HG03342 (cell line): ENCODE measurements at regions not wholly inside any gene's neighbourhood (a gene's known extent, or its start where the extent isn't known, plus 50 kb on each side); places are given as distances from the start of the nearest gene placed in this dataset.

Experiments
- ATAC-seq: cut with Tn5 transposase; IDR thresholded peaks from one replicate; pipeline ENCODE4 v1.9.1; 2021; ENCODE audit warnings: mild to moderate bottlenecking, moderate library complexity; ENCODE audit not compliant: unreplicated experiment

- ATAC-seq: no peak
Measured at GRCh38 chr13:63041640-63042414, 1626.2 kb upstream of the PCDH20 start.

DNA sequence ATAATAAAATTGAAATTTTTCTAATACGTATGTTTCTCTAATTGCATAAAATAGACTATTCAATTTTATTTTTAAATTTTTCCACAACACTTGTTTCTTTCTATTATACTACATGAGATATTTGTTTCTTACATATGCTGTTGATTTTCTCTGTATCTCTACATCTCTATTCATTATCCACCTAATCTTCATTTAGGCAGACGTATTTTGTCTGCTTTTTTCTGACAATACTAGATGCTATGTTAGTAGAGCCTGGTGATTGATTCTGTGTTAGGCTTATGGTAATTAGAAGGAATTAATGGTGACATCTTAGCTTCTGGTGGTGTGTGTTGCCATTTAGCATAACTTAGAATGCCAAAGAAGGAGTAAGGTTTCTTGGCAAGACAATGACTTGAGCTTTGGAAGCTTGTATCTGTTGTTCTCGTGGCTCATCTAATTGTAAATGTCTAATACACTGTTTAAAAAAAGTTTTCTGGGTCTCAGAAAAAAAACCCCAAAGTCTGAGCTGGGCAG lies 1610.7 kb upstream of the PCDH20 start:
- no peak for ATAC-seq

- no peak for ATAC-seq
Measured at GRCh38 chr13:63025741-63026140, 1610.1 kb upstream of the PCDH20 start.

DNA sequence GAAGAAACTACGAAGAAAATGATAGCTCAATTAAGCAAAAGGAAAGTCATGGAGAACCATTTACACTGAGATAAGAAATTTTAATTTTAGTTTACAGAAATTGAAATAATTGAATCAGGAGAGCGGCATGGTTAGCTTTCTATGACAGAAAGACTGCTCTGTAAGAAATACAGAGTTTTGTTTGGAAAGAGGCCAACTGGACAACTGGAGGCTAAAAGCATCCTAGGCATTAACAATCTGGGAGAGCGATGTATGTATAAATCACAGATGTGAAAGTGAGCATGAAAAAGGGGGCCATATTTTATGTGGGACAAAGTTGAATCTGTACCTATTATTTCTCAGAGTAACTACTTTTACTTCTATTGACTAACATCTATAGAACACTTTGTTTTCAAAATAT lies 1608.8 kb upstream of the PCDH20 start:
- no peak for ATAC-seq

GRCh38 chr13:63011996-63012395 lies 1596.3 kb upstream of the PCDH20 start:
- ATAC-seq: no peak

GRCh38 chr13:63010072-63010658 lies 1594.5 kb upstream of the PCDH20 start:
- no peak for ATAC-seq

DNA sequence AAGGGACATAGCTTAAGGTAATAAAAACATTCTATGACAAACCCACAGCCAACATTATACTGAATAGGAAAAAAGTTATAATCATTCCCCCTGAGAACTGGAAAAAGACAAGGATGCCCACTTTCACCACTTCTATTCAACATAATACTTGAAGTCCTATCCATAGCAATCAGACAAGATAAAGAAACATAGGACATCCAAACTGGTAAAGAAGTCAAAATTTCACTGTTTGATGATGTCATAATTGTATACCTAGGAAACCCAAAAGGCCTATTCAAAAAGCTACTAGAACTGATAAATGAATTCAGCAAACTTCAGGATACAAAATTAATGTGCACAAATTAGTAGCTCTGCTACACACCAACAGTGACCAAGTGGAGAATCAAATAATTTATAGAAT lies 1590.0 kb upstream of the PCDH20 start:
- no peak for ATAC-seq

DNA sequence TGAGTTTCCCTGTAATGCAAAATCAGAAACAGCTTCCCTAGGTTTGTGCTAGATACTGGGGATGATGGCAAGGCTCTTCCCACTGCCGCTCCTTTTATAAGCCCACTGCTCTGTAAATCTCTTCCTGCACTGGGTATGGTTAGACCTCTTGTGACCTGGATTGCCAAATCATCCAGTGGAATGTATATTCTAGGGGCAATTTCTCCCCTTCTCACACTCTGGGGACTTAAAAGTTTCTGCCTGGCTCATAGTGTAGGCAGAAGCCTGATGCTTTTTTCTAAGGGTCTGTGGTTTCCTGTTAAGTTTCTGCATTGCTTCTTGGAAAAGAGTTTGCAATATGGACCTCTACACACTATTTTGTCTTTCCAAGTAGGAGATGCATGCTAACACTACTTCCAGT lies 1582.0 kb upstream of the PCDH20 start:
- ATAC-seq: no peak

GRCh38 chr13:62997038-62997599 lies 1581.5 kb upstream of the PCDH20 start:
- no peak for ATAC-seq

DNA sequence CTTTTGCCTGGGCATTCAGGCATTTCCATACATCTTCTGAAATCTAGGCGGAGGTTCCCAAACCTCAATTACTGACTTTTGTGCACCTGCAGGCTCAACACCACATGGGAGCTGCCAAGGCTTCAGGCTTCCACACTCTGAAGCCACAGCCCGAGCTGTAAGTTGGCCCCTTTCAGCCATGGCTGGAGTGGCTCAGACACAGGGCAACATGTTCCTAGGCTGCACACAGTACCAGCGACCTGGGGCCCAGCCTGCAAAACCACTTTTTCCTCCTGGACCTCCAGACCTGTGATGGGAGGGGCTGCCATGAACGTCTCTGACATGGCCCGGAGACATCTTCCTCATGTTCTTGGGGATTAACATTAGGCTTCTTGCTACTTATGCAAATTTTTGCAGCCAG lies 1558.2 kb upstream of the PCDH20 start:
- ATAC-seq: no peak

- ATAC-seq: no peak
Measured at GRCh38 chr13:62964522-62964921, 1548.9 kb upstream of the PCDH20 start.

- no peak for ATAC-seq
Measured at GRCh38 chr13:62960723-62961122, 1545.1 kb upstream of the PCDH20 start.

DNA sequence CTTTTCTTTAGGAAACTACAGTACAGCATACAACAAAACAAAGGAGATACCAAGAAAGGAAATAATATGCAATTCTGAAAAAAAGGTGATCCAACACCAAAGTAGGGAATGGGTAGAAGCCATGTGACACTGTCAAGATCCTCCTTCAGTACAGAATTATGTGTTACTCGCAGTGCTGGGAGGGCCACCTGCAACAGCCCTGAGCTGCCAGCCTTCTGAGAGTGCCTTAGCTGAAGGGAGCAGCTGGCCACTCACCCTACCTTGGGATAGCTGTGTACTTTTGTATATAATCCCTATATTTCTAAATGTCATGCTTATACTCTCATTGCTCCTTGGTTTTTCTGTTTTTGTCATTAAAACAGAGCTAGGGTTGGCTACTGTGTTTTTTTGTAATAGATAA lies 1518.2 kb upstream of the PCDH20 start:
- no peak for ATAC-seq

DNA sequence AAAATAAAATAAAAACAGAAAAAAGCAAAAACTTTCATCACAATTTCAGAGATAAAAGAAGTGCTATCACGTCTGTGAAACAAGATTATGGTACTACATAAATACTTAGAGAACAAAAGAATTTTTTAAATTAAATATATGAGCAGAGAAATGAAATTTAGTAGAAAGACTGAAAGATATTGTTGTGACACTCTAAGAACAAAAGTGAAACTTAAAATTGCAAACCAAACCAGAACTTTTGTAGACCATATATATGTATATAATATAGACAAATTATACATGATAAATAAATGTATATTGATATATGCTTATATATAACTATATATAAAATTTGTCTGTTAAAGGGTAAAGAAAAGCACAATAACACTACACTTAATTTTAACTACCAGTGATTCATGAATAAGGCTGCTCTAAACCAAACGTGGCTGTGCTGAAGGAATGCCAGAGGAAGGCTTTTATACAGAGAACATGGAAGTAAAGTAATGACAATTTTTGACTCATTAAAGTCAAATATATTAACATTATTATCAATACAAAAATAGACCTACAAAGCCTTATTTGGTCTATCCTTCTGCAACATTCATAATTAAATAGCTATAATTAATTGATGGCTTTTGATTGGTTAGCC lies 1516.7 kb upstream of the PCDH20 start:
- ATAC-seq: no peak

DNA sequence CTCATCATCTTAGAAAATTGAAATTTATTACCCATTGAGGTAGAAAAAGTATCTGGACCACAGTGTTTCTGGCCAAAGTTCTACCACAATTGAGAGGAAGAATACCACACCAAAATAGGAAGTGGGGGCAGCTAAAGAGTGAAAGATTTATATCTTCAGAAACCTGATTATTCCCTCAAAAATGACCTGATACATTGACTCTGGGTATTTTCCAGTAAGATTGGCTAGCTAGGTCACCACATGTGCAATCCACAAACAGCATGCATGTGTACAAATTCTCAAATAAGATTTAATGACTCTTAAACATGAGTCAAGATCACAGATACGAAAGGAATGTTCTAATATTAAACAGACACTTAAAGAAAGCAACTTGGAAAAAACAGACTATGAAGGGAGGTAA lies 1516.2 kb upstream of the PCDH20 start:
- ATAC-seq: no peak

GRCh38 chr13:62924395-62924794 lies 1508.7 kb upstream of the PCDH20 start:
- ATAC-seq: no peak

GRCh38 chr13:62920159-62920558 lies 1504.5 kb upstream of the PCDH20 start:
- no peak for ATAC-seq

- ATAC-seq: no peak
Measured at GRCh38 chr13:62919491-62919890, 1503.8 kb upstream of the PCDH20 start.

DNA sequence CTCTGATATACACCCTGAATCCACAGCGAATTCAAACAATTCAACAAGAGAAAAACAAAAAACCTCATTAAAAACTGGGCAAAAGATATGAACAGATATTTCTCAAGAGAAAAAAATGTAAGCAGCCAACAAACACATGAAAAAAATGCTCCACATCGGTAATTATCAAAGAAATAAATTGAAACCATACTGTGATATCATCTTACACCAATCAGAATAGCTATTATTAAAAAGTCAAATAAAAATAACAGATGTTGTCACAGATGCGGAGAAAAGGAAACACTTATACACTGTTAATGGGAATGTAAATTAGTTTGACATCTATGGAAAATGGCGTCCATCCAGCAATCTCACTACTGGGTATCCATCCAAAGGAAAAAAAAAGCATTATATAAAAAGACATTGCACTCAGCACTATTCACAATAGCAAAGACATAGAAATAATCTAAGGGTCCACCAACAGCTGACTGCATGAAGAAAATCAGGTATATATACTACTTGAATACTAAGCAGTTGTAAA lies 1495.0 kb upstream of the PCDH20 start:
- no peak for ATAC-seq

DNA sequence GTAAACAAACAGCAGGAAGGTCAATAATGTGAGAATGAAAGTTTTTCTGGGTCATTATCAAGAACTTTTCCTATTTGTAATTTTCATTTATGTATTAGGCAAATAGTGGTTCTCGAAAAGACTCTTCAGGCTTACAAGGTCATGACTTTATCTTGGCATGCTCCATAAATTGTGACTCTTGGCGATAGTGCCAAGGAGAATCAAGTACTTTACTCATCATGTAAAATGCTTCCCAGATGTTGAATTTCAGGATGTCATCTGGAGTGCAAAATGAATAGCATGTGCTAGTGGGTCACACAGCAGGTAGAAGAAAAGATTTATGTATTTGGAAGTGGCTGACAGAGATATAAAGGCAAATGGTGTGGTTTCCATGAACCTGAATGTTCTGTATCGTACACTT lies 1492.7 kb upstream of the PCDH20 start:
- ATAC-seq: no peak

DNA sequence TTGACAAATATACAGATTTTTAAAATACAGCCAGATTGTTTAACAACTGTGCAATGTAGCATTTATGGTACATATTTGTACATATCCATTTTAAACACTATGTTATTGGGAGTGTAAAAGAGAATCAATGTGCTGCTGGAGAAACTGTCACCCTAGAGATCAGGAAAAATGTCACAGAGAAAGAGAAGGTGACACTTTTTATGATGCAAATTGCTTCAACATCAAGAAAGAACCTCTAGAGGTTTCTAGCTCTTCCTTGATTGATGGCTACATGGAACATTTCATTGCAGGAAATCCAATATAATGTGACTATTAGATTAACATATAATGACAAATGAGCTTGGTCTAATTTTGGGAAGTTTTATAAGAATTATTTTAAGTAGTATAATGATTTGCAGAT lies 1491.2 kb upstream of the PCDH20 start:
- no peak for ATAC-seq

- no peak for ATAC-seq
Measured at GRCh38 chr13:62906469-62906868, 1490.8 kb upstream of the PCDH20 start.
